GM19351 (cell line): ENCODE measurements at regions not wholly inside any gene's neighbourhood (a gene's known extent, or its start where the extent isn't known, plus 50 kb on each side); places are given as distances from the start of the nearest gene placed in this dataset.

Experiments
- ATAC-seq: cut with Tn5 transposase; IDR thresholded peaks from one replicate; pipeline ENCODE4 v1.9.1; 2021; ENCODE audit warnings: mild to moderate bottlenecking, moderate library complexity; ENCODE audit not compliant: unreplicated experiment

GRCh38 chr14:38103542-38104225 is 104.0 kb upstream of the SSTR1 start:
- no peak for ATAC-seq

GRCh38 chr14:38105106-38105702 is 102.5 kb upstream of the SSTR1 start:
- ATAC-seq, result no peak

GRCh38 chr14:38107216-38107631 is 100.5 kb upstream of the SSTR1 start:
- ATAC-seq, result no peak

- no peak for ATAC-seq
These were observed 99.0 kb upstream of the SSTR1 start for GRCh38 chr14:38108681-38109080.

- ATAC-seq, result no peak
These were observed 97.4 kb upstream of the SSTR1 start for GRCh38 chr14:38110258-38110657.

GRCh38 chr14:38111046-38111445 is 96.7 kb upstream of the SSTR1 start:
- no peak for ATAC-seq

- ATAC-seq, result no peak
These were observed 94.2 kb upstream of the SSTR1 start for GRCh38 chr14:38113546-38113945.

- no peak for ATAC-seq
These were observed 90.8 kb upstream of the SSTR1 start for GRCh38 chr14:38116895-38117294.

GRCh38 chr14:38120109-38120508 is 87.6 kb upstream of the SSTR1 start:
- no peak for ATAC-seq

GRCh38 chr14:38121320-38122020 is 86.2 kb upstream of the SSTR1 start:
- no peak for ATAC-seq

GRCh38 chr14:38122241-38122640 is 85.5 kb upstream of the SSTR1 start:
- no peak for ATAC-seq

- ATAC-seq, result no peak
These were observed 83.2 kb upstream of the SSTR1 start for GRCh38 chr14:38124506-38124905.

GRCh38 chr14:38125481-38126037 is 82.1 kb upstream of the SSTR1 start:
- ATAC-seq, result no peak

- ATAC-seq, result no peak
These were observed 80.3 kb upstream of the SSTR1 start for GRCh38 chr14:38127356-38127755.

GRCh38 chr14:38127784-38128183 is 79.9 kb upstream of the SSTR1 start:
- no peak for ATAC-seq

GRCh38 chr14:38128640-38129039 is 79.1 kb upstream of the SSTR1 start:
- ATAC-seq, result no peak

GRCh38 chr14:38129192-38129591 is 78.5 kb upstream of the SSTR1 start:
- no peak for ATAC-seq

- no peak for ATAC-seq
These were observed 78.0 kb upstream of the SSTR1 start for GRCh38 chr14:38129705-38130104.

GRCh38 chr14:38134416-38135030 is 73.2 kb upstream of the SSTR1 start:
- no peak for ATAC-seq

GRCh38 chr14:38135106-38135867 is 72.4 kb upstream of the SSTR1 start:
- ATAC-seq, result no peak

GRCh38 chr14:38137005-38137404 is 70.7 kb upstream of the SSTR1 start:
- ATAC-seq, result no peak
